GM21528 (cell line): ENCODE measurements at regions not wholly inside any gene's neighbourhood (a gene's known extent, or its start where the extent isn't known, plus 50 kb on each side); places are given as distances from the start of the nearest gene placed in this dataset.
"Not testable (repeated sequence)": the region's sequence is repeated elsewhere in the genome, so short reads cannot be mapped to it uniquely, and the experiment has no call there.

ENCODE experiments used
- ATAC-seq: cut with Tn5 transposase; IDR thresholded peaks from one replicate; pipeline ENCODE4 v1.9.1; 2021; ENCODE audit warnings: mild to moderate bottlenecking, moderate library complexity; ENCODE audit not compliant: unreplicated experiment, low FRiP score

DNA sequence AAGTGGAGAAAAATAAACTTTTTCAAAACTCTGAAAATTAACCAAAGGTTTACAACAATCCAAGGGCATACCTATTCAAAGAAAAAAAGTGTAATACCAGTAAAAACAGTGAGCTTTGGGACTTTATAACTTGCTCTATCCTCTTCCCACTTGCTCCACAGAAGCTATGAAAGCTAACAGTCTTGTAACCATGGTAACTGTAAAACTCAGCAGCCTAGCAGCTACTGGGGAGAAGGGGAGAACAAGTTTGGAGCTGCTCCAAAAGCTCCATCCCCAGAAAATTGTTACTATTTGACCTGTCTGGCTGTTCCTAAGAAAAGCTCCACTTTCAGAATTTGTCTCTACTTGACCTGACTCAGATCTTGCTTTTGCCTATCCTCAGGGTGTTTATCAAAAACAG lies 191.5 kb downstream of the OTUD1 start:
- ATAC-seq, result no peak

DNA sequence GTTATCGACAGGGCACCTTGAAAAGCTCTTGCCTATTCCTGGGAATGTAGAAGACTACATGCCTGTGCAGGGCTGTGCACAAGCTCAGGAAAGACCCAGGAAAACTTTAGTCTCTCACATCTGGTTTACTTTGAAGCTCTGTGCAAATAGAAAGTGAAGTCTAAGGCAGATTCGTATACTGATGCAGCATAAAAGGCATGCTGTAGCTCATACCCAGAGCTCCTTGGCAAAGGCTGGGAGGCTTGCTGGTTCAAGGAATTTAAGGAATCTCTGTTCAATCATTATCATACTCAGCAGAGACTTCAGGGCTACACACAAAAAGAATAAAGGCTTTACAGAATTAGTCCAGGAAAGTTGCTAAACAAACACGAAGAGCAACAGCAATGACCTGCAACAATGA lies 192.0 kb downstream of the OTUD1 start:
- no peak for ATAC-seq

DNA sequence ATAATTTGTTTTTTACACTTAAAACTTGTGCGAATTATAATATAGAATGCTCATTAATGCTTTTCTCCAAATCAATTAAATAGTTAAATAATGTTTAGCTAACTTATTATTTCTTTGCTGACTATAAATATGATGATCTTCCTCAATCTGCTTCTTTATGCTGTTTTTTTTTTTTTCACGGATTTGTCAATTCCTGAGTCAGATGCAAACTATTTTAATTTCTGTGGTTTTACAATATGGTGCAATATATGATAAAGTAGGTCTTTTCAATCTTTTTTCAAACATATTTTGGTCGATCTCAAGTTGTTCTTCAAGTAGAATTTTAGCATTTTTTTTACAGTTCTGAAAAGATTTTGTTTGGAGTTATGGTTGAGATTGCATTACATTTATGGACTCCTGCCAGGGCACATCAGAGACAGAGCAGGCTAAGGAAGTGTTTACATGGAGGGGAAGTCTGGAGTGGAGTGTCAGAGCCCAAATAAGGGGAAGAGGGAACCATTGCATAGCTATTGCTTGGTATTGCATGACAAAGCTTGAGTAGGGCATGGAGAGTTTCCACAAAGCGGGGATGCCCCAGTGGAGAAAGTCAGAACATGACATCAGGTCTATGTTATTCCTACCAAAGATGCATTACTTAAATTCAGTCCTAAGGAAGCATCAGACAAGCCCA lies 204.4 kb downstream of the OTUD1 start:
- ATAC-seq, result no peak

DNA sequence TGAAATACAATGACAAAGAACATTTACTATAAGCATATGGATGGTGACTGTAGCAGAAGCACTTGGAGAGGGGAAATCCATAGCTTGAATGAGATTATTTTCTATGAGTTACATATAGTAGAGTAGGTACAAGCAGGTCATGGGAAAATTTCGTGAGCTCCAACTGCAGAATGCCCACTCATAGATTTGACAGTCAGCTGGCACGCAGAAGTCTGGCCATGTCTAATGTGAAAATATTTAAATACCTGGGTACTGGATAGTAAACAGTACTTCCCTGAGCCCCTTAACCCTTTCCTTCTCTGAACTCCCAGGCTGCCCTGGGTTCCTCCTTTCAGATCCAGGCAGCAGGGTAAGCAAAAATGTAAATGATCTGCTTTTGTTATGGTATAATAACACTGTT lies 209.7 kb downstream of the OTUD1 start:
- ATAC-seq, result no peak

DNA sequence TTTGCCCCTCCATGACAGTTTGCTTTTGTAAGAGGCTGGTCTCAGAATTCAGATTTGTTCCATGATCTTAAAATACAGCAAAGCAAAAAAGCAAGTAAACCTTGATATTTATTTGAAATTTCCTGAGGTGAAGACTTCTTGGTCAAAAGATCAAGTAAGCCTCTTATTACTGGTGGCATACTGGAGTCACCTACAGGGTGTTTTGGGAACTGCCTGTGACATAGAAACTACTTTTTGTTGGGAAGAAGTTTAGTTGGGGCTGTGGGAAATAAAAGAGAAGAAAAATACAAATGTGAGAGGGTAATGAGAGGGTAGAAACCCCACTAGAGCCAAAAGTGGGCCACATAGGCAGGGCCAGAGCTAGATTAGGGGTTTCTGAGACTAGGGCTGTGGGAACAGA lies 217.9 kb downstream of the OTUD1 start:
- no peak for ATAC-seq

DNA sequence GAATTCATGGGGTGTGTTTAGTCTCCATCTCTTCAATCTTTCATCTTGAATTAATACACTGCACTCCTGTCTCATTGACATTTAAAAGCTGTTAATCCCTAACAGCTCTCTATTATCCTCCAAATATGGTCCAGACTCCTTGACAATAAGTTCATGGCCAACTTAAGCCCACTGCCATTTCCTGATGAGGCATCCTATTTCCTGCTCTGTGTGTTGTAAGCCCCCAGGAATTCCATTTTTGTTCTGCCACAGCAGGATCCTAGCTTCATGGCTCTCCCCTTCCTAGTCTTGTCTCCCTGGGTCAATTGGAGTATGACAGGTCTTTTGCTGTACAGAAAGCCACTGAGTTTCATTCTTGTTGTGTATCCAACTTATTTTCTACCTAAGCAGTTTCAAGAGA lies 218.8 kb downstream of the OTUD1 start:
- ATAC-seq, result no peak

DNA sequence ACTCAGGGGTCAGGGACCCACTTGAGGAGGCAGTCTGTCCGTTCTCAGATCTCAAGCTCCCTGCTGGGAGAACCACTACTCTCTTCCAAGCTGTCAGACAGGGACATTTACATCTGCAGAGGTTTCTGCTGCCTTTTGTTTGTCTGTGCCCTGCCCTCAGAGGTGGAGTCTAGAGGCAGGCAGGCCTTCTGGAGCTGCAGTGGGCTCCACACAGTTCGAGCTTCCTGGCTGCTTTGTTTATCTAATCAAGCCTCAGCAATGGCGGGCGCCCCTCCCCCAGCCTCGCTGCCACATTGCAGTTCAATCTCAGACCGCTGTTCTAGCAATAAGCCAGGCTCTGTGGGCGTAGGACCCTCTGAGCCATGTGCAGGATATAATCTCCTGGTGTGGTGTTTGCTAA lies 233.0 kb downstream of the OTUD1 start:
- ATAC-seq, result not testable (repeated sequence)

DNA sequence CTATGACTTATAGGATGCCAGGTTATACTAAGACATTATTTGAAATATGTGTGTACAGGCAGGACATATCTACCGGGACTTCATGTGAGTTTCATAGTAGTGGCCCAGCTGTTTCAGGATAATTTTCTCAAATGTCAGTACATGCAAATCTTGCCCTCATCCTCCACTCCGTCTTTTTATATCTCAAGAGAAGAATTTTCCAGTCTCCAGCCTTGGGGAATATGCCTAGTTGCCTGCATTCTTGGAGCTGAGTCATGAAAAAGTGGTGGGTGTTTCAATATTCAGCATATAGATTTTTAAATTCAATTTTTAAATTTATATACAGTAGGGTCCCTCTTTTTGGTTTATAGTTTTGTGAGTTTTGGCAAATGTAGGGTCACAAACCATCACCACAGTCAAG lies 236.7 kb downstream of the OTUD1 start:
- ATAC-seq, result no peak

DNA sequence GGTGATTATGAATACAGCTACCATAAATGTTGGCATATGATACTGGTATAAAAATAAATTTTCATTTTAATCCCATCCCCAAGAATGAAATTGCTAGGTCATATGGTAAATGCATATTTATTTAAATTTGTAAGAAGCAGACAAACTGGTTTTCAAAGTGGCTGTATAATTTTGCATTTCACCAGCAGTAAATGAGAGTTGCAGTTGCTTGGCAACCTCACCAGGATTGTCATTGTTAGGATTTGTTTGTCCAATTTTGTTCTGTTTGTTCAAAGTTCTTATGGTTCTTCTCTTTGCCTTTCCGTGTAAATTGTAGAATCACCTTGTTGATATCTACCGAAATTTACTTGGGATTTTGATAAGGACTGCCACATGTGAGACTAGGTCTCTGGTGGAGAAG lies 237.4 kb downstream of the OTUD1 start:
- ATAC-seq, result no peak

DNA sequence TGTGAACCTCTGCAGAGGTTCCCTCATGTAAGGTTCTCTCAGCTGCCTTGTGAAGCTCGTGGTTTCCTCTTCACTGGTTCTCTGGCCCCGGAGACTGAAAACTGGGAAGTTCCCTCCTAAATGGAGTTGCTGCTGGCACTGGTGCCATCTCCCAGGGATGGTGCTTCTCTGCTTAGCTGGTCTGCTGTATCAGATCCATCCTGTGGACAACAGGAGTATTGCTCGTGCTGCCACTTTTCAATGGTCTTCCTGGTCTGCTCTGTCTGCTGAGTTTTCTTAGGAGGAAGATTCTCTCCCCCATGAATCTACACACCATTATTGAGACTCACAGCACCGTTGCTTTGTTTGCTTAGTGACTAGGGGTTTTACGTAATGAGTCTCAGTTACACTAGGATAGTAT lies 247.8 kb downstream of the OTUD1 start:
- ATAC-seq, result no peak

DNA sequence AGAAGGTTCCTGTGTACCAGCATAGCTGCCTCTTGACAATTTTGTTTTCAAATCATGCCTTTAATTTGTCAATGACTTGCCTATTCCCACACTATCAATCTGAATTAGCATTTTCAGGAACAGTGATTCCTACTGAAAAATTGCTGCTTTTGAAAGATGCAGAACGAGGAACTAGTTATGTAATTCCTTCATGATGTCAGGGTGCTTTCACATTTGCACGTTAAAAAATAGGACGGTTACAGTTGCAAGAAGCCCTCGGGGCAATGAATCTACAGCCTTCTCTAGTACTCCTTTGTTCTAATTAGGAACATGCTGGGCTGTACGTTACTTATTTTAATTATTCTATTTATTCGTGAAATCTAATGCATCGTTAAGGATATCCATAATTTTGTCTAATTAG lies 253.9 kb downstream of the OTUD1 start:
- no peak for ATAC-seq

DNA sequence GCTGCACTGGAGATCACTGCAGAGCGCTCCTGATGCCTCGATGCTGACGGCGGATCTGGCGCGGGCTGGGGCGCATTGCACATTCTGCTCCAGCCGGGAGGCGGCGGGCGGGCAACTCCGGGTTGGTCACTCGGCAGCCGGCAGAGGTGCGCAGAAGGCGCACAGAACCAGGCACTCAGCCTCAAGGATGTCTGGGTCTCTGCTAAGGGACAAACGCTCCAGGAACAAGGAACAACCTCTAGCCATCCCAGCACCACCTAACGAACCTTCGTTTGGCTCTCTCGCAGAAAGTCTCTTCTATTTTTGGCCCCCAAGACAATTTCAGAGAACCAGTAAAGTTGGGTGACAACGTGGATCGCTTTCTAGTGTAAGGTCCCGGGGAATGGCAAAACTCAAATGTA lies 254.6 kb downstream of the OTUD1 start:
- no peak for ATAC-seq

DNA sequence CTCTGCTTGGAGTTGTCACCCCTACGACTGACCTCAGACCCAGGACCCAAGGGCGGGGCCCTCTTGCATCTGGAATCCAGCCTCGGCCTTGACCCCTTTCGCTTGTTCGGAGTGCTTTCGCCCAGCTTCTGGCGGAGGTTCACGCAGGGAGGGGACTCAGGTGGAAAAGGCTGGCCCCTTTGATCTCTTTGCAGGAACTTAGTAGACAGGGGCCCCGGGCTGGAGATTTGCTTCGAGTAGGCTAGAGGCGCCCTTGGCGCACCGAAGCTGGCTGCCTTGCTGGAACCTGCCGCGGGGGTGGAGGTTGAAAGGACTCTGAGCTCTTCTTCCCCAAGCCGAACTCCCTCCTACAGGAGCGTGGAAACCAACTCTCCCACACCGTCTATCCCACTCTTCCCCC lies 255.1 kb downstream of the OTUD1 start:
- no peak for ATAC-seq

DNA sequence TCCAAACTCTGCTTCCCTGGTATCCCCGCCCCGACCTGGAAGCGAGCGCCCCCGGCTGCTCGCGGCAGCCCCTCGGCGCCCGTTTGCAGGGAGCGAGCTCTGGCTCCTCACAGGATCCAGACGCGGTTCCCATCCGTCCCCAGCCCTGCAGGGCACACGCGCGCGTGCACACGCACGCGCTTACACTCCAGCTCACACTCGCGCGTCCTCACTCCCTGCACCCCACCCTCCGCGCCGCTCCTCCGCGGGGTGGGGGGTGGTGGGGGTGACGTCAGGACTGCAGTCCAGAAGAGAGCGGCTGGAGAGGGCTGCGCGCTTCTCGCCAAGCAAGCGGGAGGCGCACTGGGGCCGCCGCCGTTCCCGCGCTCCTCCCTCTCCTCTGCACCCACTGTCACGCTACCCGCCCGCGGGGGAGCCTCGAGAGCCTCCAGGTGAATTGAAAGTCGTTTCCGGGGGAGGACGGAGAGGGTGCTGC lies 255.6 kb downstream of the OTUD1 start:
- ATAC-seq, result no peak

DNA sequence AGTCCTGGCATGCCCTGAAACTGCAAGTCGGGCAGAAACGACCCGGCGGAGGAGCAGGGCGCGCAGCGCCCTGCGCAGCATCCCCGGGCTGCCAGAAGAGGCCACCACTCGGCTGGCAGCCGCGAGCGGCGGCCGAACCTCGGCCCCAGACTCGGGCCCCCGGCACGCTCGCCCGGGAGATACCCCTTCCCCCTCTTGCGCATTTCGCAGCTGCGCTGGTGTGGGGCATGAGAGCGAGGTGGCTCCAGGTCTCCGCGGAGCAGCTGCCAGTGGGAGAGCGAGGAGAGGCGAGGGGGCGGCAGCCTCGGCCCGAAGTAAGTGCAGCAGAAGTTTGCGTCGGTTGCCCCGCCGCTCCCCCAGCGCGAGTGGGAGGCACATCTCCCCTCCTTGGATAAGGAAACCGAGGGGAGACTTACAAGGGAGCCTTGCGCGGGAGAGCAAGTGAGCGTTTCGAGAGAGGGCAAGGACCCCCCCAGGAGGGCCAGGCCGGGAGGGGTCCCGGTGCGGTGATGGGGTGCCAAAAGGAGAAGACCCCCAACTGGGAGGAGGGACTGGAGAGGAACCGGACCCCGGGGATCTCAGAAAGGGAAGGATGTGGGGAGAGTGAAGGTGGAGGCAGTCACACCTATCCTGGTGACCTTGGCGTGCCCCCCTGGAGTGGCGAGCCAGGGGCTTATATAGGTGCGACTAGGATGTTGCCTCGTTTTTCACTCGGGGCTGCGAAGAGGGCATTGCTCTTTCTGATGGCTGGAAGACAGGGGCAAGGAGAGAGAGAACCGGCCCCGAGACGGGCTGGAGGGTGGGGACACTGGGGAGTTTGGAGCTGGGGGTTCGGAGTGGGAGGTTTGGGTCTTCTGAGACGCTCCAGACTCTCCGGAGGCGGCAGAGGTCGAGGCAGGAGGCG lies 256.3 kb downstream of the OTUD1 start:
- no peak for ATAC-seq

DNA sequence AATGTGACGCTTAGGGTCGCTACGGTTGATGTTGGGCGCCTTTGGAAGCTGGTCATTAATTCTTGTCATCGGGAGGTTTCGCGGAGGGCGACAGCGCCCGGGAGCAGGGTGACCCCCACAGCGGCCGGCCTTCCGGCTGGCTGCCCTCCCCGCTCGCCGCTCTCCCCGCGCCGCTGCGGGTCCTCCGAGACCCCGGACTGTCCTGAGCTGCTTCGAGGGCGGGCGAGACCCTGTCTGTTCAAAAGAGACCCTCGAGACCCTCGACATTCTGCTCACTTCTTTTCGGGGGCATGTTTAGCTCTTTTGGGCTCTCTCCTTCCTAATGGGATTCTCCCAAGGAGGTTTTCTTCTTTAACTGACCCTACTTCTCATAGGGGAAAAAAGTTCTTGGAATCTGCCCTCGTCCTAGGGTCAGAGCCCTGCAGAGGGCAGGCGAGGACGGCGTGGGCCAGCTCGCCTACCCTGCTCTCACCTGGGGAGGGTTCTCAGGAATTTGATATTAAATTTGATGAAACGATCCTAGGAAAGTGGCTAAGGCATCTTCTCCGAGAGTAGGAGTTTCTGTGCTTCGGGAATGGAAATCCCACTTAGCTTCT lies 257.0 kb downstream of the OTUD1 start:
- no peak for ATAC-seq

DNA sequence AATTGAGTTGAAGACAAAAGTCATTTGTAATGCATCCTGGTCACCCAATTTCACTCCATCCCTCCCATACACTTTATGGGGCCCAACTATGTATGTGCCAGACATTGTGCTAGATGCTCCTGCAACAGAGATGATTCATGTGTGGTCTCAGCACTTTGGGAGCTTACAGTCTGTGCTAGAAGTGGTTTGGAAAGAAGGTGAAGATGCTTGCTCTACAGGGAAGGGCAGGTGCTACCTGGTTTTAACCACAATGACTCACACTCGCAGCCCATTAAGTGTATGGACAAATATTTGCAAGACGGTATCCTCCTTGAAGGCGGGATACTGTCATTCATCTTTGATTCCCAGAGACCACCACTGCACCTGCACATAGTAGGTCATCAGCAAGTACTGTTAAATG lies 257.6 kb downstream of the OTUD1 start:
- no peak for ATAC-seq

DNA sequence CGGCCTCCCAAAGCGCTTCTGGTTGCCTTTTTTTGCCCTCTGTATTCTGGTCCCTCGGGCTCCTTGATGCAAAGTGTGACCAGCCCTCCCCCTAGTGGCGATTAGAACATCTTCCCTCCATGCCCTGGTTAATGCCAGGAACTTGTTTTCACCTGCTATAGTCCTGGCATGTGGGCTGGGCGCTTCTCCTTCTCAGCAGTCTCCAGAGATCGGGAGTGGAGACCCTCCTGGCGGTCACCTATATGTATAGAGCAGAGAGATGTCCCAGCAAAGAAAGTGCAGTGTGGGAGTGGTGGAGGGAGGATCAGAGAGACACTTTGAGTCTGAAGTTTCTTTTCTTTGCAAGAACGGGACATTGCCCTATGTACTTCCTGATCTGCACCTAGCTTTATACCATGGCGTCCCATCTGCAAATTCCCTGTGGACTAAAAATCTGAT lies 264.1 kb downstream of the OTUD1 start:
- peak; percentile 97 for ATAC-seq

DNA sequence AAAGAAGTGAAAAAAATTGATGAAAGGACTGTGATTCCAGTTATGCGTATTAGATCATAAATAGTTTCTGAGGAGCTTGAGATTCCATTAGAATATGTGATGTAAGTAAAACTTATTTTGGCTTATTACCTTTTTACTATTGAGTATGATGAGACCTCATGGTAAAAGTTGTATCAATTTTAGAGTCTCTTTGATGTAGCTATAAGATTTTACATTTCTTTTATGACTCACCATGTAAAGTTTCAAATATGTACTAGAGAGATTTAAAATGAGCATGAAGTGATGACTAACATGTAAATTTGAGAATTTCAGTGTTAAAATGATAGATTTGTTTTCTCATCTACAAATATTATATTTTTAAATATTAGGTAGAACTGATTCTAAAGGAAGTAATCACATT lies 276.5 kb downstream of the OTUD1 start:
- no peak for ATAC-seq

DNA sequence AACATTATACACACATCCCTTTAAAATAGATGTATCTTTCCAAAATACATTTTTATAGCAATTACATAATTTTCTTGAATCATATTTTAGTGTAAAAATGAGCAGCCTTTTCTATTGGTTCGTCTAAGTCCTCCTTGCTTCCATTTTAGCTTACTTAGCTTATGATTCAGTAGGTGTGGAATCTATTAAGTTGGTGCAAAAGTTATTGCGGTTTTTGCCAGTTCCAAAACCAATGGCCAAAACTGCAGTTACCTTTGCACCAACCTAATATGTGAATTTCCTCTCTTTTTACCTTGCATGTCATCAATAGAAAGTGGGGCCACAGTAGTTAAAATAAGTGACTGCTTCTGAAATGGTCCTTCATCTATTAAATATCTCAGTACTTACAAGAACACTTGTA lies 279.0 kb downstream of the OTUD1 start:
- ATAC-seq, result no peak

DNA sequence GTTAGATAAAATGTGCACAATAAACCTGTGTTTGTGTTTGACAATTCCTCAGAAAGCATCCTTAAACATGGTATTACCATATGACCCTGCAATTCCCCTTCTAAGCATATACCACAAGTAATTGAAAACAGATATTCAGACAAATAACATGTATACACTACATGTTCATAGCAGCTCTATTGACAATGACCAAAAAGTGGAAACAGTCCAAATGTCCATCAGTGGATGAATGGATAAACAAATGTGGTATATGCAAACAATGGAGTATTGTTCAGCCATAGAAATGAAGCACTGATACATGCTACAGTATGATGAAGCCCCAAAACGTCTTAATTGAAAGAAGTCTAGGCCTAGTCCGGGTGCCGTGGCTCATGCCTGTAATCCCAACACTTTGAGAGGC lies 280.1 kb downstream of the OTUD1 start:
- ATAC-seq, result no peak

DNA sequence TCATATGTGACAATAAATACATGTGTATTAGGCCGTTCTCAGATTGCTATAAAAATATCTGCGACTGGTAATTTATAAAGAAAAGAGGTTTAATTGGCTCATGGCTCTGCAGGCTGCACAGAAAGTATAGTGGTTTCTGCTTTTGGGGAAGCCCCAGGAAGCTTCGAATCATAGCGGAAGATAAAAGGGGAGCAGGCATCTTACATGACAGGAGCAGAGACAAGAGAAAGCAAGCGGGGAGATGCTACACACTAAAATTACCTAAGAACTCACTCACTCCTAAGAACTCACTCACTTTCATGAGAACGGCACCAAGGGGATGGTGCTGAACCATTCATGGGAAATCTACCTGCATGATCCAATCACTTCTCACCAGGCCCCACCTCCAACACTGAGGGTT lies 284.9 kb downstream of the OTUD1 start:
- ATAC-seq, result no peak
